OCI-LY7 (cell line): ENCODE measurements at regions not wholly inside any gene's neighbourhood (a gene's known extent, or its start where the extent isn't known, plus 50 kb on each side); places are given as distances from the start of the nearest gene placed in this dataset.

Experiments used
- BruUV-seq: library from RNA; stranded (reverse); fragments of 400-500 nt; replicated peaks from 2 replicates; lab custom pipeline; 2021; lab: Mats Ljungman, UMichigan
- CTCF ChIA-PET: fragments of 300-600 bp; sonication (Branson Sonifier 250); formaldehyde crosslinking; loops from one replicate; lab custom pipeline; 2022; ENCODE audit warnings: antibody characterized with exemption; ENCODE audit not compliant: unreplicated experiment; lab: Charles Lee
- POLR2A ChIA-PET: fragments of 300-600 bp; sonication (Branson Sonifier 250); formaldehyde crosslinking; loops from one replicate; lab custom pipeline; 2022; ENCODE audit warnings: antibody characterized with exemption; lab: Charles Lee
- DNase-seq: peaks from one replicate; pipeline ENCODE4 v3.0.0-alpha.2; 2015; ENCODE audit warnings: low spot score
- H2AFZ ChIP-seq: fragments of 200-600 bp; sonication (generic), shearing (Covaris generic); 2 replicates; pipeline ENCODE4 v1.6.1; 2014; ENCODE audit warnings: mild to moderate bottlenecking, antibody characterized with exemption, low read length, moderate library complexity
- H3K27ac ChIP-seq: fragments of 200-600 bp; sonication (generic); 2 replicates; pipeline ENCODE4 v1.5.1; 2014; ENCODE audit warnings: mixed run types, low read depth, mild to moderate bottlenecking, moderate library complexity, low read length, inconsistent platforms; ENCODE audit not compliant: poor library complexity, severe bottlenecking
- H3K36me3 ChIP-seq: fragments of 200-600 bp; sonication (generic); 2 replicates; pipeline ENCODE4 v1.6.1; 2014; ENCODE audit warnings: mild to moderate bottlenecking, antibody characterized with exemption, low read length, moderate library complexity, mixed read lengths; ENCODE audit not compliant: insufficient read depth
- H3K4me1 ChIP-seq: fragments of 200-600 bp; sonication (generic); 2 replicates; pipeline ENCODE4 v1.5.1; 2014; ENCODE audit warnings: mild to moderate bottlenecking, low read length; ENCODE audit not compliant: insufficient read depth, poor library complexity, severe bottlenecking
- H3K4me2 ChIP-seq: fragments of 200-600 bp; sonication (generic); 2 replicates; pipeline ENCODE4 v1.6.1; 2014; ENCODE audit warnings: mild to moderate bottlenecking, low read length
- H3K4me3 ChIP-seq: fragments of 200-600 bp; sonication (generic); 2 replicates; pipeline ENCODE4 v1.5.1; 2014; ENCODE audit warnings: mild to moderate bottlenecking, low read depth, low read length; ENCODE audit not compliant: poor library complexity, severe bottlenecking
- H3K79me2 ChIP-seq: fragments of 200-600 bp; sonication (generic); 2 replicates; pipeline ENCODE4 v1.6.1; 2016; ENCODE audit warnings: low read depth, mild to moderate bottlenecking, low read length, moderate library complexity, mixed read lengths; ENCODE audit not compliant: insufficient read depth
- H3K9me2 ChIP-seq: fragments of 200-600 bp; sonication (generic); 2 replicates; pipeline ENCODE4 v1.6.1; 2016; ENCODE audit warnings: mild to moderate bottlenecking, low read length, mixed read lengths; ENCODE audit not compliant: insufficient read depth
- H3K9me3 ChIP-seq: fragments of 200-600 bp; sonication (generic); 2 replicates; pipeline ENCODE4 v1.6.1; 2014; ENCODE audit warnings: mild to moderate bottlenecking, mixed run types, low read length, mixed read lengths
- H4K20me1 ChIP-seq: fragments of 200-600 bp; sonication (generic); 2 replicates; pipeline ENCODE4 v1.6.1; 2014; ENCODE audit warnings: mild to moderate bottlenecking, antibody characterized with exemption, low read length, moderate library complexity, mixed read lengths; ENCODE audit not compliant: insufficient read depth
- CTCF ChIP-seq: fragments of 200-600 bp; sonication (generic); conservative IDR thresholded peaks from 2 replicates; pipeline ENCODE4 v1.5.1; 2014; ENCODE audit warnings: mild to moderate bottlenecking, antibody characterized with exemption, low read length, moderate library complexity, mixed read lengths
- EZH2phosphoT487 ChIP-seq: fragments of 200-600 bp; sonication (generic); IDR thresholded peaks from 2 replicates; pipeline ENCODE4 v1.6.1; 2018; ENCODE audit warnings: low read depth, borderline replicate concordance, mild to moderate bottlenecking, mixed run types, antibody characterized with exemption, low read length, moderate library complexity, mixed read lengths
- intact Hi-C: fragments of 100-400 bp; cut with micrococcal nuclease; formaldehyde crosslinking; loops from one replicate; pipeline ENCODE4 v1.10.0; 2022; ENCODE audit not compliant: unreplicated experiment

GRCh38 chr15:36239509-36239908 lies 339.9 kb upstream of the CDIN1 start:
- BruUV-seq, result no TSS peak
- intact Hi-C loops, result no loop called here
- ChIA-PET CTCF (no interaction called here), POLR2A (no interaction called here)
- DNase-seq, result no peak
- Histone ChIP-seq H3K27ac (no peak overlapping the region), H3K9me3 (no peaks in the 10 kb centered on the region), H3K4me2 (no peak overlapping the region), H2AFZ (no peak overlapping the region), H3K36me3 (no peaks in the 10 kb centered on the region), H3K4me1 (no peaks in the 10 kb centered on the region), H3K9me2 (no peaks in the 10 kb centered on the region), H3K79me2 (no peaks in the 10 kb centered on the region), H3K4me3 (no peak overlapping the region), H4K20me1 (no peaks in the 10 kb centered on the region)
- TF ChIP-seq CTCF, result no peak
- no peak for TF ChIP-seq EZH2phosphoT487

- Histone ChIP-seq H3K4me3 (no peak overlapping the region), H3K4me2 (no peak overlapping the region), H3K36me3 (no peaks in the 10 kb centered on the region), H3K27ac (no peak overlapping the region), H3K9me3 (no peaks in the 10 kb centered on the region), H3K9me2 (no peaks in the 10 kb centered on the region), H3K4me1 (no peaks in the 10 kb centered on the region), H4K20me1 (no peaks in the 10 kb centered on the region), H3K79me2 (no peaks in the 10 kb centered on the region), H2AFZ (no peak overlapping the region)
- POLR2A ChIA-PET, result no interaction called here
- TF ChIP-seq CTCF (no peak), EZH2phosphoT487 (no peak)
- no peak for DNase-seq
- BruUV-seq, result no TSS peak
- CTCF ChIA-PET, result no interaction called here
- intact Hi-C loops, result no loop called here
Measured at GRCh38 chr15:36251450-36251849, 328.0 kb upstream of the CDIN1 start.

GRCh38 chr15:36252146-36252711 lies 327.2 kb upstream of the CDIN1 start:
- Histone ChIP-seq H3K9me2 (no peaks in the 10 kb centered on the region), H3K36me3 (no peaks in the 10 kb centered on the region), H2AFZ (no peak overlapping the region), H3K9me3 (no peaks in the 10 kb centered on the region), H3K4me1 (no peaks in the 10 kb centered on the region), H3K4me2 (no peak overlapping the region), H3K4me3 (no peak overlapping the region), H3K79me2 (no peaks in the 10 kb centered on the region), H4K20me1 (no peaks in the 10 kb centered on the region), H3K27ac (no peak overlapping the region)
- ChIA-PET POLR2A (no interaction called here), CTCF (no interaction called here)
- intact Hi-C loops, result no loop called here
- no peak for DNase-seq
- TF ChIP-seq EZH2phosphoT487, result no peak
- TF ChIP-seq CTCF, result no peak
- no TSS peak for BruUV-seq
